PC-3 (cell line): ENCODE measurements at regions not wholly inside any gene's neighbourhood (a gene's known extent, or its start where the extent isn't known, plus 50 kb on each side); places are given as distances from the start of the nearest gene placed in this dataset.

Experiments
- ATAC-seq: fragments of 200-7000 bp; cut with Tn5 transposase; 2 replicates; pipeline ENCODE4 v1.9.1; 2020; ENCODE audit warnings: mild to moderate bottlenecking, moderate library complexity
- BruUV-seq: library from RNA; stranded (reverse); fragments of 400-500 nt; replicated peaks from 2 replicates; lab custom pipeline; 2021; lab: Mats Ljungman, UMichigan
- CTCF ChIA-PET: fragments of 300-600 bp; sonication (Branson Sonifier 250); formaldehyde crosslinking; loops from one replicate; lab custom pipeline; 2022; ENCODE audit warnings: antibody characterized with exemption; lab: Charles Lee
- POLR2A ChIA-PET: fragments of 300-600 bp; sonication (Branson Sonifier 250); formaldehyde crosslinking; loops from one replicate; lab custom pipeline; 2022; ENCODE audit warnings: antibody characterized with exemption; ENCODE audit not compliant: unreplicated experiment; lab: Charles Lee
- DNase-seq: peaks from one replicate; pipeline ENCODE4 v3.0.0-alpha.2; 2015
- H2AFZ ChIP-seq: fragments of 300-600 bp; sonication (generic); 2 replicates; pipeline ENCODE4 v1.6.0; 2016; ENCODE audit warnings: antibody characterized with exemption, low read length
- H3F3A ChIP-seq: fragments of 300-600 bp; sonication (generic); one replicate; pipeline ENCODE4 v1.6.0; 2017; ENCODE audit warnings: antibody characterized with exemption, low read length, control low read depth, mild to moderate bottlenecking; ENCODE audit not compliant: unreplicated experiment
- H3K27ac ChIP-seq: fragments of 300-600 bp; sonication (generic); 2 replicates; pipeline ENCODE4 v1.5.1; 2016; ENCODE audit warnings: mild to moderate bottlenecking, low read length
- H3K27me3 ChIP-seq: fragments of 300-600 bp; sonication (generic); 2 replicates; pipeline ENCODE4 v1.6.1; 2016; ENCODE audit warnings: low read length, mixed read lengths
- H3K36me3 ChIP-seq: fragments of 300-600 bp; sonication (generic); 2 replicates; pipeline ENCODE4 v1.6.1; 2016; ENCODE audit warnings: low read depth, mixed run types, low read length, mixed read lengths
- H3K4me1 ChIP-seq: fragments of 300-600 bp; sonication (generic); 2 replicates; pipeline ENCODE4 v1.5.1; 2016; ENCODE audit warnings: low read length; ENCODE audit not compliant: insufficient read depth
- H3K4me2 ChIP-seq: fragments of 300-600 bp; sonication (generic); 2 replicates; pipeline ENCODE4 v1.6.0; 2016; ENCODE audit warnings: low read length
- H3K4me3 ChIP-seq: fragments of 300-600 bp; sonication (generic); 2 replicates; pipeline ENCODE4 v1.5.1; 2016; ENCODE audit warnings: mild to moderate bottlenecking, low read length, mixed read lengths
- H3K79me2 ChIP-seq: fragments of 300-600 bp; sonication (generic); 2 replicates; pipeline ENCODE4 v1.6.1; 2017; ENCODE audit warnings: low read length, mixed read lengths
- H3K9ac ChIP-seq: fragments of 300-600 bp; sonication (generic); 2 replicates; pipeline ENCODE4 v1.6.0; 2016; ENCODE audit warnings: mild to moderate bottlenecking, low read length
- H3K9me2 ChIP-seq: fragments of 300-600 bp; sonication (generic); replicated peaks from 2 replicates; pipeline ENCODE4 v1.6.1; 2016; ENCODE audit warnings: mixed run types, low read length, mixed read lengths
- H3K9me3 ChIP-seq: fragments of 300-600 bp; sonication (generic); 2 replicates; pipeline ENCODE4 v1.6.1; 2016; ENCODE audit warnings: low read length, mixed read lengths
- H4K20me1 ChIP-seq: fragments of 300-600 bp; sonication (generic); 2 replicates; pipeline ENCODE4 v1.6.1; 2016; ENCODE audit warnings: low read length, mixed read lengths
- EZH2 ChIP-seq: fragments of 300-600 bp; sonication (generic); IDR thresholded peaks from one replicate; pipeline ENCODE4 v1.6.1; 2017; ENCODE audit warnings: antibody characterized with exemption, mild to moderate bottlenecking, low read length; ENCODE audit not compliant: unreplicated experiment
- EZH2phosphoT487 ChIP-seq: fragments of 300-600 bp; sonication (generic); IDR thresholded peaks from 2 replicates; pipeline ENCODE4 v1.6.1; 2018; ENCODE audit warnings: mild to moderate bottlenecking, antibody characterized with exemption, low read length, borderline replicate concordance
- intact Hi-C: fragments of 100-400 bp; cut with micrococcal nuclease; formaldehyde crosslinking; loops from 2 replicates; pipeline ENCODE4 v1.9.0; 2023
- TF ChIP-seq, protein P1 (sequence below): fragments of 300-600 bp; sonication (generic); conservative IDR thresholded peaks from 2 replicates; pipeline ENCODE4 v1.5.1; 2017; ENCODE audit warnings: antibody characterized with exemption, low read depth, mild to moderate bottlenecking, low read length

DNA sequence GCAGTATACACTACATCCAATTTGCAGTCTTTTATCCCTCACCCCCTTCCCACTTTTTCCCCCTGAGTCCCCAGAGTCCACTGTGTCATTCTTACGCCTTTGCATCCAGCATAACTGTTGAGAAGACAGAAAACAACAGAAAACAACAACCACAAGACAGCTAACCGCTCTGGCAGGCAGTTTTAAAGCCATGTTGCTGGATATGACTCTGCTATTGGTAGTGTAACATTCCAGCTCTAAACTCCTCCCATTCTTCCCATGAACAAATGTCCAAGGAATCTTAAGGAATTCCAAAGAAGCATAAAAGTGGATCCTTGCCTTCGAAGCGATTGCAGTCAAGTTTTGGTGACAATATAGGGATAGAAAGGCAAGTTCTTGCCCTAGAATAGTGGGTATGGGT lies 599.1 kb downstream of the NYAP2 start:
- H3K9ac ChIP-seq = no peak overlapping the region
- TF ChIP-seq, protein P1, sequence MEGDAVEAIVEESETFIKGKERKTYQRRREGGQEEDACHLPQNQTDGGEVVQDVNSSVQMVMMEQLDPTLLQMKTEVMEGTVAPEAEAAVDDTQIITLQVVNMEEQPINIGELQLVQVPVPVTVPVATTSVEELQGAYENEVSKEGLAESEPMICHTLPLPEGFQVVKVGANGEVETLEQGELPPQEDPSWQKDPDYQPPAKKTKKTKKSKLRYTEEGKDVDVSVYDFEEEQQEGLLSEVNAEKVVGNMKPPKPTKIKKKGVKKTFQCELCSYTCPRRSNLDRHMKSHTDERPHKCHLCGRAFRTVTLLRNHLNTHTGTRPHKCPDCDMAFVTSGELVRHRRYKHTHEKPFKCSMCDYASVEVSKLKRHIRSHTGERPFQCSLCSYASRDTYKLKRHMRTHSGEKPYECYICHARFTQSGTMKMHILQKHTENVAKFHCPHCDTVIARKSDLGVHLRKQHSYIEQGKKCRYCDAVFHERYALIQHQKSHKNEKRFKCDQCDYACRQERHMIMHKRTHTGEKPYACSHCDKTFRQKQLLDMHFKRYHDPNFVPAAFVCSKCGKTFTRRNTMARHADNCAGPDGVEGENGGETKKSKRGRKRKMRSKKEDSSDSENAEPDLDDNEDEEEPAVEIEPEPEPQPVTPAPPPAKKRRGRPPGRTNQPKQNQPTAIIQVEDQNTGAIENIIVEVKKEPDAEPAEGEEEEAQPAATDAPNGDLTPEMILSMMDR = no peak
- TF ChIP-seq EZH2phosphoT487 = no peak
- TF ChIP-seq EZH2 = no peak
- no peak overlapping the region for H2AFZ ChIP-seq
- CTCF ChIA-PET = no interaction called here
- no peaks in the 10 kb centered on the region for H3K79me2 ChIP-seq
- H4K20me1 ChIP-seq = no peaks in the 10 kb centered on the region
- BruUV-seq = no TSS peak
- no peaks in the 10 kb centered on the region for H3F3A ChIP-seq
- H3K27me3 ChIP-seq = no peaks in the 10 kb centered on the region
- no peaks in the 10 kb centered on the region for H3K36me3 ChIP-seq
- no peaks in the 10 kb centered on the region for H3K9me3 ChIP-seq
- no peaks in the 10 kb centered on the region for H3K9me2 ChIP-seq
- no peak overlapping the region for H3K27ac ChIP-seq
- ATAC-seq (no peak), DNase-seq (no peak)
- POLR2A ChIA-PET = no interaction called here
- no peak overlapping the region for H3K4me2 ChIP-seq
- peaks cover 14% of the 10 kb centered on the region for H3K4me1 ChIP-seq
- no peak overlapping the region for H3K4me3 ChIP-seq
- intact Hi-C loops = no loop called here

DNA sequence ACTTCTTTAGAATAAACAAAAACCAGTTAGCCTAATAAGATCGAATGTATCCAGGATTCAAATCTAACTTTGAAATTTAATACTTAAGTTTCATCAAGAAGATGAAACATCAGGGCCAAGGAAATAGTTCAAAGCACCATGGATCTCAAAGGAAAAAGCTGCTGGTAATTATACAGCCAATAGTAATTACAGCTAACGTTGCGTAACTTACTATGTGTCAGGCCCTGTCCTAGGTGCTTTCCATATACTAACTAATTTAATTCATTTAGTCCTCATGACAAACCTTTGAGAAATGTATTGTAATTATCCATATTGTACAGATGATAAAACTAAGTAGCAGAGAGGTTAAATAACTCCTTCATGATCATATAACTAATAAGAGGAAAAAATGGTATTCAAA lies 598.6 kb downstream of the NYAP2 start:
- Histone ChIP-seq H3F3A (no peaks in the 10 kb centered on the region), H3K9ac (no peak overlapping the region), H3K4me3 (no peak overlapping the region), H3K79me2 (no peaks in the 10 kb centered on the region), H3K4me1 (peaks cover 14% of the 10 kb centered on the region), H4K20me1 (no peaks in the 10 kb centered on the region), H2AFZ (no peak overlapping the region), H3K36me3 (no peaks in the 10 kb centered on the region), H3K9me3 (no peaks in the 10 kb centered on the region), H3K27me3 (no peaks in the 10 kb centered on the region), H3K4me2 (no peak overlapping the region), H3K9me2 (no peaks in the 10 kb centered on the region), H3K27ac (no peak overlapping the region)
- POLR2A ChIA-PET = no interaction called here
- TF ChIP-seq, protein P1 = no peak
- no peak for TF ChIP-seq EZH2
- no peak for TF ChIP-seq EZH2phosphoT487
- BruUV-seq = no TSS peak
- CTCF ChIA-PET = no interaction called here
- intact Hi-C loops = no loop called here
- ATAC-seq (no peak), DNase-seq (no peak)

DNA sequence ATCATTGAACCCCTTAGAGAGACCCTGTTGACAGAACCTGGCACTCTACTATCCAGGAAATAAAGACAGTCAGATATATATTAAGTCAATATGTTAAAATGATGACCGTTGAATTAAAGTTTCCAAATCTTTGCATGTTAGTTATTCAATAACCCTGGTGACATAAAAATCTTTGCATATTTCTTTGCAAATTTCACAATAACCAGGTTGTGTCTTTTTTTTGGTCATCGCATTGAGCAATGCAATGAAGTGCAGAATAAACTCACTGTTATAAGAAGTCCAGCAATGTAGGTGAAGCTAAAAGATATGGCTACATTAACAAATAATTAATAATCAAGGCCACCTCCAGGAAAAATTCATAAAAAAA lies 596.9 kb downstream of the NYAP2 start:
- BruUV-seq = no TSS peak
- no peak overlapping the region for H3K4me2 ChIP-seq
- H3K27ac ChIP-seq = no peak overlapping the region
- H3K36me3 ChIP-seq = no peaks in the 10 kb centered on the region
- POLR2A ChIA-PET = no interaction called here
- no peaks in the 10 kb centered on the region for H3K9me2 ChIP-seq
- H3K4me1 ChIP-seq = no peaks in the 10 kb centered on the region
- H3F3A ChIP-seq = no peaks in the 10 kb centered on the region
- no peak for TF ChIP-seq EZH2phosphoT487
- no peak for TF ChIP-seq EZH2
- TF ChIP-seq, protein P1 = no peak
- no peaks in the 10 kb centered on the region for H3K79me2 ChIP-seq
- no peaks in the 10 kb centered on the region for H3K9me3 ChIP-seq
- CTCF ChIA-PET = no interaction called here
- no peaks in the 10 kb centered on the region for H4K20me1 ChIP-seq
- DNase-seq (no peak), ATAC-seq (no peak)
- intact Hi-C loops = no loop called here
- no peak overlapping the region for H3K9ac ChIP-seq
- no peaks in the 10 kb centered on the region for H3K27me3 ChIP-seq
- H2AFZ ChIP-seq = no peak overlapping the region
- H3K4me3 ChIP-seq = no peak overlapping the region
